Stimulated activated CD8-positive, alpha-beta memory T cell treated with anti-CD3 and anti-CD28 coated beads, Interleukin-4, amount 100 ng/mL, for 48 hours (primary cell): ENCODE measurements at regions not wholly inside any gene's neighbourhood (a gene's known extent, or its start where the extent isn't known, plus 50 kb on each side); places are given as distances from the start of the nearest gene placed in this dataset.
"Not testable (repeated sequence)": the region's sequence is repeated elsewhere in the genome, so short reads cannot be mapped to it uniquely, and the experiment has no call there.

Experiments used
- DNase-seq: peaks from one replicate; pipeline ENCODE4 v3.0.0-alpha.2; 2020

GRCh38 chr1:31511848-31512615 lies 64.3 kb upstream of the TINAGL1 start:
- DNase-seq = no peak

- no peak for DNase-seq
Measured at GRCh38 chr1:31514117-31514516, 62.2 kb upstream of the TINAGL1 start.

GRCh38 chr1:31515056-31515775 lies 61.1 kb upstream of the TINAGL1 start:
- DNase-seq = no peak

GRCh38 chr1:31515936-31516335 lies 60.4 kb upstream of the TINAGL1 start:
- no peak for DNase-seq

GRCh38 chr1:31517301-31517700 lies 59.0 kb upstream of the TINAGL1 start:
- no peak for DNase-seq

GRCh38 chr1:31517986-31518385 lies 58.3 kb upstream of the TINAGL1 start:
- not testable (repeated sequence) for DNase-seq

GRCh38 chr1:31521761-31522555 lies 54.4 kb upstream of the TINAGL1 start:
- no peak for DNase-seq

GRCh38 chr1:31522556-31522845 lies 53.8 kb upstream of the TINAGL1 start:
- DNase-seq = no peak

DNA sequence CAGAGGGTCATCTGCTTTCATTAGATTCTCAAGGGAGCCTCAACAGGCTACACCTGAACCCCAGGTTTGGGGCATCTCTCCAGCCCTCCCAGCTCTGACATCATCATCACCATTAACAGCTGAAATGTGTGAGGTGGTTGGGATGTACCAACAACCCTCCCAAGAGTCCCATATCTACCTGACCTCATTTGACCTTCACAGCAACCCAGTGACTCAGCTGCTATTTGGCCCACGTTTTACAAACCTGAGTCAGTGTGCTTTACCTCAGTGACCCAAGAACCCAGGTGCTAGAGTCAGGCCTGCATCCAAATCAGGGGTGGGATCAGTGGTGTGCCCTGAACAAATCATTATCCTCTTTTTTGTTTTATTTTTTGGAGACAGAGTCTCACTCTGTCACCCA lies 53.3 kb upstream of the TINAGL1 start:
- no peak for DNase-seq

DNA sequence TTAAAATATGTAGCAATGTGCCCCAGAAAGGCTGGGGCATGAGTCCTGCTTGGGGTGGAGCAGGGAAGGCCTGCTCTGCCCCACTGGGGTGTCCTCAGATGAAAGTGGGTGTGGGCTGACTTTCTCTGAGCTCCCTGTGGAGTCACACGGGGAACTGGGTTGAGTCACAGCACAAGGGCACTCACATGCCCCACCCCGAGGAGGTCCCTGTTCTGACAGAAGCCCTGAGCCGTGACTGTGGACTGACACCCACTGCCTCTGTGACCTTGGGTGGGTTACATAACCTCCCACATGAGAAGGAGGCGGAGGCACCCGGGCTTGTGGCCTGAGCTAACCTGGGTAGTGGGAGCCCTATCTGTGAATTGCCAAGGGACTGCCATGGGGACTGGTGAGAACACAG lies 52.5 kb upstream of the TINAGL1 start:
- no peak for DNase-seq

DNA sequence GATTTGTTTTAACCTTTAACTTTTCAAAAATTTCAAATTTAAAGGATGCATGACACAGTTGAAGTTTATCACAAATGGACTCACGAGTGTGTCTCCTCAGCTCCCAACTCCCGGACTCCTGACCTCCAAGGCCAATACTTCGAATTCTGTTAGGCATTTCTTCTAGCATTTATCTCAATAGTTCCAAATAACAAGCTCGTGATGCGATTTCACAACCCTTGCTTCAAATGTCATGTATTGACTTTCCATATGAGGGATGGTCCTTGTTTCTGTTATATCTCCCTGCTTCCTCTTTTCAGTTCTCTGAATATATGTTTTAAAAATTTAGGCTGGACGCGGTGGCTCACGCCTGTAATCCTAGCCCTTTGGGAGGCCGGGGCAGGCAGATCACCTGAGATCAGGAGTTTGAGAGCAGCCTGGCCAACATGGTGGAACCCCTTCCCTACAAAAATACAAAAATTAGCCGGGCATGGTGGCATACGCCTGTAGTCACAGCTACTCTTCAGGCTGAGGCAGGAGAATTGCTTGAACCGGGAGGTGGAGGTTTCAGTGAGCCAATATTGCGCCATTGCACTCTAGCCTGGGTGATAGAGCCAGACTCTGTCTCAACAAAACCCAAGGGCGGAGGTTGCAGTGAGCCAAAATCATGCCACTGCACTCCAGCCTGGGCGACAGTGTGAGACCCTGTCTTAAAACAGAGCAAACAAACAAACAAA lies 52.0 kb upstream of the TINAGL1 start:
- DNase-seq = no peak
